Lower leg skin (tissue), 3 donors: ENCODE measurements at regions not wholly inside any gene's neighbourhood (a gene's known extent, or its start where the extent isn't known, plus 50 kb on each side); places are given as distances from the start of the nearest gene placed in this dataset.

Experiments used
- CTCF ChIP-seq, 3 donors: fragments of 450-650 bp; IDR thresholded peaks; one replicate each; pipeline ENCODE4 v1.5.1; 2016; ENCODE audit warnings: antibody characterized with exemption in 3 of 3, mild to moderate bottlenecking in 3 of 3, moderate library complexity in 2 of 3
- POLR2A ChIP-seq, 2 donors: fragments of 450-650 bp; IDR thresholded peaks; one replicate each; pipeline ENCODE4 v1.6.1; 2016 to 2017; ENCODE audit warnings: antibody characterized with exemption in 2 of 2, mild to moderate bottlenecking in 1 of 2, moderate library complexity in 1 of 2

DNA sequence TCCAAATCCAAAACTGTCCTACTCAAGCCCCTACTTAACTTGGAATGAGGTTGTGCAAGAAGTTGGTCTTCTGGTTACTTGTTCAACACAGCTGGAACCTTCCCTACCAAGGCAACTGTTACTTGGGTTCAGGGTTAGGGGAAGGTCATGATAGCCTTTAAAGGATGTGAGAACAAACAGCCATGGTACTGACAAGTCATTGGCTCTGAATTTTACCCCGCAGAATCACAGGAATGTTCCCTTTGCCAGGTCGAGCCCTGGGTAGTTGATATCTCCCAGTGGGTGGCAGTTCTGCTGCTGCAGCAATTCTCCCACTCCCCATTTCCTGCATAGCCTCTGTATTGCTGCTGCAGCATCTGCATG is 396.1 kb upstream of the MPDZ start:
- TF ChIP-seq CTCF (IDR thresholded peaks at IDR 0.05) = no peak
- no peak for TF ChIP-seq POLR2A (IDR thresholded peaks at IDR 0.05)
